ENCODE measurements at regions not wholly inside any gene's neighbourhood (a gene's known extent, or its start where the extent isn't known, plus 50 kb on each side); places are given as distances from the start of the nearest gene placed in this dataset.

GRCh38 chr12:93135286-93136239 is 206.5 kb upstream of the EEA1 start:
- no peak for TF ChIP-seq CTCF (IDR thresholded peaks at IDR 0.05; ENCODE audit: low read length)
- TF ChIP-seq EZH2 (IDR thresholded peaks at IDR 0.05; ENCODE audit: borderline replicate concordance, low read length), result no peak
